ENCODE measurements at regions not wholly inside any gene's neighbourhood (a gene's known extent, or its start where the extent isn't known, plus 50 kb on each side); places are given as distances from the start of the nearest gene placed in this dataset.

DNA sequence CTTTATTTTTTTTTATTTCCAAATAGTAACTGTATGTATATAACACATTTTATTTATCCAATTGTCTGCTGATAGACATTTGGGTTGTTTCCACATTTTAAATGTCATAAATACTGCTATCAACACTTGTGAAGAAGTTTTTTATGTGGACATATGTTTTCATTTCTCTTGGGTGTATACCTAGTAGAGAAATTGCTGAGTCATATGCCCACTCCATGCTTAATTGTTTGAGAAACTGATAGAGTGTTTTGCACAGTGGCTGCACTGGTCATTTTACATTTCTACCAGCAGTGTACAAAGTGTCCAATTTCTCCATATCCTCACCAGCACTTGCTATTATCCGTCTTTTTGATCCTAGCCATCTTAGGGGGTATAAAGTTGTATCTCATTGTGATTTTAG is 567.8 kb downstream of the GBA3 start:
- Histone ChIP-seq H3K9ac (ENCODE audit: low read length) (no peak overlapping the region), H3F3A (ENCODE audit: insufficient read depth, low read length) (no peaks in the 10 kb centered on the region), H3K4me1 (ENCODE audit: low read length) (no peaks in the 10 kb centered on the region), H3K36me3 (replicated peaks; ENCODE audit: insufficient read depth, low read length) (no peaks in the 10 kb centered on the region), H3K27me3 (replicated peaks; ENCODE audit: insufficient read depth, low read length) (no peaks in the 10 kb centered on the region), H3K9me2 (replicated peaks; ENCODE audit: insufficient read depth, low read length) (no peaks in the 10 kb centered on the region), H2AFZ (ENCODE audit: low read length) (no peak overlapping the region), H3K4me2 (ENCODE audit: low read depth, low read length) (no peak overlapping the region), H3K9me3 (replicated peaks; ENCODE audit: insufficient read depth, low read length) (no peaks in the 10 kb centered on the region), H3K4me3 (ENCODE audit: low read length) (no peak overlapping the region), H4K20me1 (ENCODE audit: insufficient read depth, low read length) (no peaks in the 10 kb centered on the region), H3K79me2 (ENCODE audit: low read length) (no peaks in the 10 kb centered on the region), H3K27ac (ENCODE audit: low read length) (no peak overlapping the region)
- no peak for DNase-seq
- TF ChIP-seq EZH2 (optimal IDR thresholded peaks at IDR 0.05; ENCODE audit: low read depth, low read length) (no peak), EZH2phosphoT487 (IDR thresholded peaks at IDR 0.05; ENCODE audit: low read length) (no peak)
- TF ChIP-seq, protein P1, sequence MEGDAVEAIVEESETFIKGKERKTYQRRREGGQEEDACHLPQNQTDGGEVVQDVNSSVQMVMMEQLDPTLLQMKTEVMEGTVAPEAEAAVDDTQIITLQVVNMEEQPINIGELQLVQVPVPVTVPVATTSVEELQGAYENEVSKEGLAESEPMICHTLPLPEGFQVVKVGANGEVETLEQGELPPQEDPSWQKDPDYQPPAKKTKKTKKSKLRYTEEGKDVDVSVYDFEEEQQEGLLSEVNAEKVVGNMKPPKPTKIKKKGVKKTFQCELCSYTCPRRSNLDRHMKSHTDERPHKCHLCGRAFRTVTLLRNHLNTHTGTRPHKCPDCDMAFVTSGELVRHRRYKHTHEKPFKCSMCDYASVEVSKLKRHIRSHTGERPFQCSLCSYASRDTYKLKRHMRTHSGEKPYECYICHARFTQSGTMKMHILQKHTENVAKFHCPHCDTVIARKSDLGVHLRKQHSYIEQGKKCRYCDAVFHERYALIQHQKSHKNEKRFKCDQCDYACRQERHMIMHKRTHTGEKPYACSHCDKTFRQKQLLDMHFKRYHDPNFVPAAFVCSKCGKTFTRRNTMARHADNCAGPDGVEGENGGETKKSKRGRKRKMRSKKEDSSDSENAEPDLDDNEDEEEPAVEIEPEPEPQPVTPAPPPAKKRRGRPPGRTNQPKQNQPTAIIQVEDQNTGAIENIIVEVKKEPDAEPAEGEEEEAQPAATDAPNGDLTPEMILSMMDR (IDR thresholded peaks at IDR 0.05; ENCODE audit: low read length) = no peak

DNA sequence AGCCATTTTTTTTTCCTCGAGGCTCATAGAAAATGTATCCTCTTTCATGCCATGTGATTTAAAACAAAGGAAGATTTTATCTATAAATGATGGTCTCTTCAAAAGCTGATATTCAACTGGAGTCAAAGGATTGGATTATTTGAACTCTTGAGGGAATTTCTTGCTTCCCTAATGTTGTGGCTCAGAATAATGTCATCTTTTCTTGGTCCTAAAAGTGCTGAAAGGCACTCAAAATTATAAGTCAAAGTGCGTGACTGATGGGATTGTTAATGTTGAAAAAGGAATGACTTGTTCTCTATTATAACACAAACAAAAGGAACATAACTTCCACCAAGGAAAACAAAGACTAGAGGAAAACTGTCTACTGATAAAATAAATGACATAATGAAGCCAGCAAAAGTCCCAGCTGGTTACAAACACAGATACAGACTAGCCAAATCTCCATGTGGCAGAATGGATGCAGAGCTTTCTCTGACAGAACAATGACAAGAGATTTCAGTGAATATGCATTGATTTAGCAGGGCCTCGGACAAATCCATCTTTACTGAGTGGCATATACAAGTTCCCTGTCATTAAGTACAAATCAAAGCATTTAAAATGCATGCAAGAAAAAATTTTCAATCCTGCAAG is 552.6 kb downstream of the GBA3 start:
- TF ChIP-seq EZH2 (optimal IDR thresholded peaks at IDR 0.05; ENCODE audit: low read depth, low read length) (no peak), EZH2phosphoT487 (IDR thresholded peaks at IDR 0.05; ENCODE audit: low read length) (no peak)
- H3K4me3 ChIP-seq (ENCODE audit: low read length) = no peak overlapping the region
- H3F3A ChIP-seq (ENCODE audit: insufficient read depth, low read length) = no peaks in the 10 kb centered on the region
- no peak overlapping the region for H2AFZ ChIP-seq (ENCODE audit: low read length)
- H3K9me2 ChIP-seq (replicated peaks; ENCODE audit: insufficient read depth, low read length) = no peaks in the 10 kb centered on the region
- no peaks in the 10 kb centered on the region for H3K9me3 ChIP-seq (replicated peaks; ENCODE audit: insufficient read depth, low read length)
- H3K27me3 ChIP-seq (replicated peaks; ENCODE audit: insufficient read depth, low read length) = no peaks in the 10 kb centered on the region
- H4K20me1 ChIP-seq (ENCODE audit: insufficient read depth, low read length) = no peaks in the 10 kb centered on the region
- no peak for DNase-seq
- no peak overlapping the region for H3K4me2 ChIP-seq (ENCODE audit: low read depth, low read length)
- H3K27ac ChIP-seq (ENCODE audit: low read length) = no peak overlapping the region
- no peaks in the 10 kb centered on the region for H3K79me2 ChIP-seq (ENCODE audit: low read length)
- no peak overlapping the region for H3K9ac ChIP-seq (ENCODE audit: low read length)
- no peaks in the 10 kb centered on the region for H3K36me3 ChIP-seq (replicated peaks; ENCODE audit: insufficient read depth, low read length)
- H3K4me1 ChIP-seq (ENCODE audit: low read length) = no peaks in the 10 kb centered on the region

DNA sequence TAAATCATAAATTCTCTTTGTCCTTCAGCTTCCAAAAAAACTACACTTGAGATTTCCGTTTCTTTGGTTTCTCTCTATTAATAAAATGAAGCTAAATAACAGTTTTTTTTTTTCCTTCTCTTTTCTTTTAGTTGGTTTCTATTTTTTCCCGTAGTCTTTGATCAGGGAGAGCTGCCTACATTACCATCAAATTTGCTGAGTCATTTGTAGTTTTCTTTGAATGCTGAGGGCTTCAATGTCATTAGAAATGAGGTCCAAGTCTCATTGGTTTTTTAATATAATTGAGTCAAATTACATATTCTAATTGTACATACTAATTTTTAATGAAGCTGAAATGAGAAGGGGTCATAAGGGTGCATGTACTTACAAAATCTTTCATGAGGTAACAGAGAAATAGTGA is 550.2 kb downstream of the GBA3 start:
- H3K9ac ChIP-seq (ENCODE audit: low read length) = no peak overlapping the region
- H4K20me1 ChIP-seq (ENCODE audit: insufficient read depth, low read length) = no peaks in the 10 kb centered on the region
- H3K27ac ChIP-seq (ENCODE audit: low read length) = no peak overlapping the region

DNA sequence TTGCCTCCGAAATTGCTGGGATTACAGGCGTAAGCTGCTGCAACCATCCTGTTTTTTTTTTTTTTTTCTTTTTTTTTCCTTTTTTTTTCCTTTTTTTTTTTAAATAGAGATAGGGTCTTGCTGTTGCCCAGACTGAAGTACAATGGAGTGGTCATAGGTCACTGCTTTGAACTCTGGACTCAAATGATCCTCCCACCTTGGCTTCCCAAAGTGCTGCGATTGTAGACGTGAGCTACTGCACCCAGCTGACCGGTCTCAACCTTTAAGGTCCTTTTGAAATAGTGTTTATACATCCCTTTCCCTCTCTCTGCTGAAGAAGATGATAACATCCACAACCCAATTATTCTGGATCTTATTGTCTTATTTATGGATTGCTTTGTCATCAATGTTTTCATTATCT is 548.7 kb downstream of the GBA3 start:
- no peak overlapping the region for H2AFZ ChIP-seq (ENCODE audit: low read length)
- no peaks in the 10 kb centered on the region for H3K4me1 ChIP-seq (ENCODE audit: low read length)
- no peaks in the 10 kb centered on the region for H3K79me2 ChIP-seq (ENCODE audit: low read length)
- no peak overlapping the region for H3K4me2 ChIP-seq (ENCODE audit: low read depth, low read length)
- H3K9me3 ChIP-seq (replicated peaks; ENCODE audit: insufficient read depth, low read length) = no peaks in the 10 kb centered on the region
- no peaks in the 10 kb centered on the region for H3K27me3 ChIP-seq (replicated peaks; ENCODE audit: insufficient read depth, low read length)
- DNase-seq = no peak
- H3F3A ChIP-seq (ENCODE audit: insufficient read depth, low read length) = no peaks in the 10 kb centered on the region
- no peak overlapping the region for H3K27ac ChIP-seq (ENCODE audit: low read length)
- no peaks in the 10 kb centered on the region for H3K36me3 ChIP-seq (replicated peaks; ENCODE audit: insufficient read depth, low read length)
- H3K4me3 ChIP-seq (ENCODE audit: low read length) = no peak overlapping the region
- no peaks in the 10 kb centered on the region for H3K9me2 ChIP-seq (replicated peaks; ENCODE audit: insufficient read depth, low read length)
- no peak overlapping the region for H3K9ac ChIP-seq (ENCODE audit: low read length)
- no peak for TF ChIP-seq EZH2phosphoT487 (IDR thresholded peaks at IDR 0.05; ENCODE audit: low read length)
- TF ChIP-seq, protein P1 (IDR thresholded peaks at IDR 0.05; ENCODE audit: low read length) = no peak
- TF ChIP-seq EZH2 (optimal IDR thresholded peaks at IDR 0.05; ENCODE audit: low read depth, low read length) = no peak
- no peaks in the 10 kb centered on the region for H4K20me1 ChIP-seq (ENCODE audit: insufficient read depth, low read length)

More for the DNA sequence above, 550.2 kb downstream of the GBA3 start:
- H3K9me2 ChIP-seq (replicated peaks; ENCODE audit: insufficient read depth, low read length) = no peaks in the 10 kb centered on the region
- no peaks in the 10 kb centered on the region for H3K36me3 ChIP-seq (replicated peaks; ENCODE audit: insufficient read depth, low read length)
- no peaks in the 10 kb centered on the region for H3F3A ChIP-seq (ENCODE audit: insufficient read depth, low read length)
- no peak for DNase-seq
- H3K4me3 ChIP-seq (ENCODE audit: low read length) = no peak overlapping the region
- no peaks in the 10 kb centered on the region for H3K4me1 ChIP-seq (ENCODE audit: low read length)
- TF ChIP-seq EZH2phosphoT487 (IDR thresholded peaks at IDR 0.05; ENCODE audit: low read length) = no peak
- TF ChIP-seq, protein P1 (IDR thresholded peaks at IDR 0.05; ENCODE audit: low read length) = no peak
- TF ChIP-seq EZH2 (optimal IDR thresholded peaks at IDR 0.05; ENCODE audit: low read depth, low read length) = no peak
- H3K27me3 ChIP-seq (replicated peaks; ENCODE audit: insufficient read depth, low read length) = no peaks in the 10 kb centered on the region
- no peak overlapping the region for H2AFZ ChIP-seq (ENCODE audit: low read length)
- H3K4me2 ChIP-seq (ENCODE audit: low read depth, low read length) = no peak overlapping the region
- H3K79me2 ChIP-seq (ENCODE audit: low read length) = no peaks in the 10 kb centered on the region
- no peaks in the 10 kb centered on the region for H3K9me3 ChIP-seq (replicated peaks; ENCODE audit: insufficient read depth, low read length)
